GM12873 (cell line): ENCODE measurements at regions not wholly inside any gene's neighbourhood (a gene's known extent, or its start where the extent isn't known, plus 50 kb on each side); places are given as distances from the start of the nearest gene placed in this dataset.

Experiments
- TF ChIP-seq, protein P1 (sequence below): IDR thresholded peaks from 2 replicates; pipeline ENCODE4 v1.5.1; 2012; ENCODE audit warnings: low read depth, mild to moderate bottlenecking, moderate library complexity, low read length, control low read depth; ENCODE audit not compliant: insufficient read depth; ENCODE audit errors: missing control alignments

DNA sequence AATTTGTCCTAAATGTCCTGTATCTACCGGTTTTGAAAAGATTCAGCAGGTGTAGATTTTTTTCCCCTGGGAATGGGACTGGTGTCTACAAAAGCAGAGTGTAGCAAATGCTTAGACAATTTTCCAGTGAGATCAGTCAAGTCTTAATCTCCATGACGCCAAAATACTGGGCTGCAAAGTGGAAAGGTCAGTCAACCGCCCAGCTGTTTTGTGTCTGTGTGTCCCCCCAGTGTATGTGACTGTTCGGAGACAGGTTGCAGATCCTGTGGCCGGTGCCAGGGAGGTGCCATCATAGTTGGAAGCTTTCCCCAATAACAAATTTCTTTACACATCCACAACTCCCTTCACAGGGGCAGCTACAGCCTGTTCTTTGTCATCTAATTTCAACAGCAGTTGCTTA, 263.8 kb downstream of the ARHGAP12 start:
- TF ChIP-seq, protein P1, sequence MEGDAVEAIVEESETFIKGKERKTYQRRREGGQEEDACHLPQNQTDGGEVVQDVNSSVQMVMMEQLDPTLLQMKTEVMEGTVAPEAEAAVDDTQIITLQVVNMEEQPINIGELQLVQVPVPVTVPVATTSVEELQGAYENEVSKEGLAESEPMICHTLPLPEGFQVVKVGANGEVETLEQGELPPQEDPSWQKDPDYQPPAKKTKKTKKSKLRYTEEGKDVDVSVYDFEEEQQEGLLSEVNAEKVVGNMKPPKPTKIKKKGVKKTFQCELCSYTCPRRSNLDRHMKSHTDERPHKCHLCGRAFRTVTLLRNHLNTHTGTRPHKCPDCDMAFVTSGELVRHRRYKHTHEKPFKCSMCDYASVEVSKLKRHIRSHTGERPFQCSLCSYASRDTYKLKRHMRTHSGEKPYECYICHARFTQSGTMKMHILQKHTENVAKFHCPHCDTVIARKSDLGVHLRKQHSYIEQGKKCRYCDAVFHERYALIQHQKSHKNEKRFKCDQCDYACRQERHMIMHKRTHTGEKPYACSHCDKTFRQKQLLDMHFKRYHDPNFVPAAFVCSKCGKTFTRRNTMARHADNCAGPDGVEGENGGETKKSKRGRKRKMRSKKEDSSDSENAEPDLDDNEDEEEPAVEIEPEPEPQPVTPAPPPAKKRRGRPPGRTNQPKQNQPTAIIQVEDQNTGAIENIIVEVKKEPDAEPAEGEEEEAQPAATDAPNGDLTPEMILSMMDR, result no peak

DNA sequence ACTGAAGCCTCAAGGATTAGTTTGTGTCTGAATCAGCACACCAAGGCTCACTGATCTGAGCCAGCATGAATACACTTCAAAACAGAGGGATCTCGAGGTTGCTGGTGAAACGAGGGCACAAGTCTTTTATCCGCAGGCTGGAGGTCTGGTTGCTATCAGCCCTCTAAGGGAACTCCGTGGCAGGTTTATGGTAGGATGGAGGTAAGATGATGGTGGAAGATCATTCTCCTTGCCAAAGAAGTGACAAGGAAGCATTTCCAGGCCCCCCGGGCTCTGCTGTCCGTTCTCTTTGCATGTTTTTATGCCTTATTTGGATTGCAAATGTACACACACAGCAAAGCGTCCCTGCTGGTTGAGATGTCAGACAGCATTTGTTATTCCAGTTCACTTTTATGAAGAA, 268.3 kb downstream of the ARHGAP12 start:
- TF ChIP-seq, protein P1, result no peak

DNA sequence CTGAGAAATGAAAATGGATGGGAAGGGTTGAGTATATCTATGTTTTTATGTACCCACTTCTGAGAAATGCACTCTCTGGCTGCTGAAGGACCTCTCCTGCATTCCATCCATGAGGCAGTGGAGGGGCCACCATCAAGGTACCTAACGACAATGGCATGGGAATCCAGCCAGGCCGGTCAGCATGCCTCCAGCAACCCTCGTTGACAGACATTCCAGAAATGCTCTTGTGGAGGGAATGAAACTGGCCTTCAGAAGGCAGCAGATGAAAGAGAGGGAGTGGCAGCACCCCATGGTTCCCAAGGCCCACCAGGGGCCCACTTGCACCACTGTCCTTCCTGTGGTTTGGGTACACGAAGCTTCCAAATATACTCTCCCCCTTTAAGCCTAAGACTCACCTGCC, 269.0 kb downstream of the ARHGAP12 start:
- TF ChIP-seq, protein P1, result no peak

DNA sequence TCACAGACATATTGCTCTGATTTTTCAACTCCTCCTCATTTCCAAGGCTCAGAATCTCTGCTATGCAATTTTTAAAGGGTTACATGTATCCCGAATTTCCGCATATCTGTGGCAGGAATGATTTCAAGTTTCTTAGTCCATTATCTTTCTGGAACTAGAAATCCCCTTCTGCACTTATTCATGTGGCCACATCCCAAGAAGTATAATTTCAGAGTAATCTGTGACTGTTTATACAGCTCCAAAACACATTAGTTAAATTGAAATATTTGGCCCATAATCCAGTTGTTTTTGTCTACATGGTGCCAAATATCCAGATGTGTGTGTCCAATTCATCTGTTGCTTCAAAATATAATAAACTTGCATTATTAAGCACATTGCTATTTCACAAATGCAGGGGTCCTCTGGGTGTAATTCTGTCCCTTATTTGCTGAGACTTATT, 271.2 kb downstream of the ARHGAP12 start:
- TF ChIP-seq, protein P1, result no peak

DNA sequence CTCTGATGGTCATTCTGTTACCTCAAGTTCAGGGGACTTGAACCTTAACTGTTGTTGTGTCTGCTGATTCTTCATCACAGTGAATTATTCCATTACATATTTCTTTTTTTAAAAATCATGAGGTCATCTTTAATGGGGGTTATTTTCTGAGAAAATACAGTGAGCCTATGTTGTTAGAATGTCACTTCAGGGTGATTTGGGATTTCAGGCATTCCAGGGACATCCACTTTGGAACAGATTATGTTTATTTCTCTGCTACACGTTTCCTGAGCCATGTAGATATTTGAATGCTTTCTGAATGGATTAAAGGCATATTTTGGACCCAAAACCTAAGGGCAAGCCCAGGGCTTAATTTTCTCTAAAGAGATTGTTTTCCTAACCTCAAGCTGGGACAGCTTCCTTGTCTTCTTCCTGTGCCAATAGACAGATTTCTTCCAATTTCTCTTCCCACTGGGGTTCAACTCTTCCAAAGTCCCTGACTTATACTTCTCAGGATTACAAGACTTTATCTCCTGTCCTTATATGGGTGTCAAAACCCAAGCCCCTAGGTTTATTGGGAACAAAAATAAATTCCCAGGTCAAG, 271.7 kb downstream of the ARHGAP12 start:
- TF ChIP-seq, protein P1, result no peak

DNA sequence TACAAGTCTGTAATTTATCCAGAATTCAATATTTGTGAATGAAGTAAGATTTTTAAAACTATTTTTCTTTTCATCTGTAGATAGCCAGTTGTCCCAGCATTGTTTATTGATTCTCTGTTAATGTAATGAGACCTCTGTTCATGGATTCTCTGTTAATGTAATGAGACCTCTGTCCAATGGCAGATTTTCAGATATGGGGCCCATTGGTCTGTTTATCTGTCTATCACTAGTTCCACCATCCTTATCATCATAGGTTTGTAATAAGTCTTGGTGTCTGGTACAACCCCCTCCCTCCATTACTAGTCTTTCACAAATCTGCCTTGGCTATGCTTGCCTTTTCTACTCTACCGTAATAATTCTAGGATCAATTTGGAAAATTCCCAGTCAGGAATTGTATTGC, 276.6 kb downstream of the ARHGAP12 start:
- TF ChIP-seq, protein P1, result no peak

DNA sequence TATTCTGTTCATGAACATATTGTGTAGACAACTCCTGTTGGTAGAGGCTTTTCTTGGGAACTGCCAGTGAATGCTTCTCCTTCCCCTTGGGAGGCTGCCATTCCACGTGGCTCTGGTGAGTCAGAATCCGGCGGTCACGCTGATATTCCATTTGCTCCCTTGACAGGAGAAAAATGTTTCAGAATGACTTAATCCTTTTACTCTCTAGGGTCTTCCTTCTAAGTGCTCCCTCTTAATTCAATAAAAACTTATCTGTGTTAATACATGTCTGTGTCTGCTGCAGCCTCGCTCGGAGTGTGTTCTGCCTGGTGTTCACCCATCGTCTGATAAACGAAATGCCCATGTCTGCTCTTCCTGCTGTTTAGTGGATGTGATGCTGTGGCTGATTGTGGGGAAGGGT, 278.6 kb downstream of the ARHGAP12 start:
- TF ChIP-seq, protein P1, result no peak
